ENCODE measurements at regions not wholly inside any gene's neighbourhood (a gene's known extent, or its start where the extent isn't known, plus 50 kb on each side); places are given as distances from the start of the nearest gene placed in this dataset.

GRCh38 chr1:90526954-90527353 lies 190.1 kb downstream of the BARHL2 start:
- ChIA-PET CTCF (no interaction called here), POLR2A (no interaction called here), RAD21 (ENCODE audit: low non-redundant PET in 1 of 2, low total read pairs in 2 of 2, uncharacterized antibody in 2 of 2, unreplicated experiment in 2 of 2) (no interaction called here)
- no TSS peak for BruUV-seq (replicated peaks)
- TF ChIP-seq CBX3 (IDR thresholded peaks at IDR 0.05; ENCODE audit: low read depth) (no peak), CEBPB (IDR thresholded peaks at IDR 0.05; ENCODE audit: low read depth) (no peak), SP1 (IDR thresholded peaks at IDR 0.05; ENCODE audit: low read depth) (no peak), JUND (IDR thresholded peaks at IDR 0.05) (no peak), POLR2A (IDR thresholded peaks at IDR 0.05; ENCODE audit: borderline replicate concordance, extremely low read depth, insufficient read depth, insufficient read length) (no peak), CTCF (IDR thresholded peaks at IDR 0.05 in 2 of 3, conservative IDR thresholded peaks at IDR 0.05 in 1 of 3; ENCODE audit: borderline replicate concordance in 1 of 3, insufficient read depth in 1 of 3, low read depth in 2 of 3, low read length in 2 of 3) (no peak)
- TF ChIP-seq, protein P1, sequence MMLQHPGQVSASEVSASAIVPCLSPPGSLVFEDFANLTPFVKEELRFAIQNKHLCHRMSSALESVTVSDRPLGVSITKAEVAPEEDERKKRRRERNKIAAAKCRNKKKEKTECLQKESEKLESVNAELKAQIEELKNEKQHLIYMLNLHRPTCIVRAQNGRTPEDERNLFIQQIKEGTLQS (IDR thresholded peaks at IDR 0.05): no peak
- H3K79me2 ChIP-seq (ENCODE audit: insufficient read depth, low read length): no peaks in the 10 kb centered on the region
- no peak overlapping the region for H2AFZ ChIP-seq (ENCODE audit: low read depth, low read length, poor library complexity, severe bottlenecking)
- H3K4me3 ChIP-seq (replicated peaks in 1 of 2; ENCODE audit: low read depth in 1 of 2, low read length in 2 of 2): no peak overlapping the region
- ATAC-seq: no peak
- intact Hi-C loops (cut with micrococcal nuclease): no loop called here
- no peaks in the 10 kb centered on the region for H3K9me2 ChIP-seq (ENCODE audit: insufficient read depth)
- H4K20me1 ChIP-seq (ENCODE audit: insufficient read depth): no peaks in the 10 kb centered on the region
- no peak overlapping the region for H3K4me2 ChIP-seq (ENCODE audit: low read length)
- DNase-seq (ENCODE audit: low read depth, low spot score): no peak
- peaks cover 5% of the 10 kb centered on the region; the same call in 1 of the 2 replicates for H3K27me3 ChIP-seq (ENCODE audit: insufficient read depth, low read length)
- no peak overlapping the region for H3K9ac ChIP-seq (ENCODE audit: low read length)
- no peaks in the 10 kb centered on the region for H3K4me1 ChIP-seq (ENCODE audit: control insufficient read depth in 1 of 2, insufficient read depth in 2 of 2, low read length in 2 of 2)
- H3K9me3 ChIP-seq (ENCODE audit: control insufficient read depth in 1 of 2, insufficient read depth in 1 of 2, low read depth in 1 of 2, low read length in 2 of 2): no peaks in the 10 kb centered on the region
- H3K36me3 ChIP-seq (ENCODE audit: control insufficient read depth in 1 of 2, insufficient read depth in 2 of 2, low read length in 2 of 2): no peaks in the 10 kb centered on the region
- H3K27ac ChIP-seq (ENCODE audit: low read depth, low read length): no peak overlapping the region

DNA sequence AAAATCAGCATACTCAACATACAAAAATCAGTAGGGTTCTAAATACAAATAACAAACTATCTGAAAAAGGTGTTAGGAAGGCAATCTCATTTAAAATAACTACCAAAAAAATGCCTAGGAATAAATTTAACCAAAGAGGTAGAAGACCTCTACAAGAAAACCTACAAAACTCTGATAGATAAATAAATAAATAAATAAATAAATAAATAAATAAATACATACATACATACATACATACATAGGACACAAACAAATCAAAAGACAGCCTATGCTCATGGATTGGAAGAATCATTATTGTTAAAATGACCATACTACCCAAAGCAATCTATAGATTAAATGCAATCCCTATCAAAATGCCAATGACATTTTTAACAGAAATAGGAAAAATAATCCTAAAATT lies 194.7 kb downstream of the BARHL2 start:
- ATAC-seq (no peak), DNase-seq (ENCODE audit: low read depth, low spot score) (no peak)
- intact Hi-C loops (cut with micrococcal nuclease): no loop called here
- ChIA-PET POLR2A (no interaction called here), RAD21 (ENCODE audit: low non-redundant PET in 1 of 2, low total read pairs in 2 of 2, uncharacterized antibody in 2 of 2, unreplicated experiment in 2 of 2) (no interaction called here), CTCF (no interaction called here)
- no peaks in the 10 kb centered on the region for H3K27me3 ChIP-seq (ENCODE audit: insufficient read depth, low read length)
- H2AFZ ChIP-seq (ENCODE audit: low read depth, low read length, poor library complexity, severe bottlenecking): no peak overlapping the region
- no peaks in the 10 kb centered on the region for H3K79me2 ChIP-seq (ENCODE audit: insufficient read depth, low read length)
- no peak overlapping the region for H3K9ac ChIP-seq (ENCODE audit: low read length)
- no peaks in the 10 kb centered on the region for H4K20me1 ChIP-seq (ENCODE audit: insufficient read depth)
- H3K4me2 ChIP-seq (ENCODE audit: low read length): no peak overlapping the region
- no peak overlapping the region for H3K27ac ChIP-seq (ENCODE audit: low read depth, low read length)
- no peaks in the 10 kb centered on the region for H3K36me3 ChIP-seq (ENCODE audit: control insufficient read depth in 1 of 2, insufficient read depth in 2 of 2, low read length in 2 of 2)
- no peaks in the 10 kb centered on the region for H3K9me2 ChIP-seq (ENCODE audit: insufficient read depth)
- no peaks in the 10 kb centered on the region for H3K4me1 ChIP-seq (ENCODE audit: control insufficient read depth in 1 of 2, insufficient read depth in 2 of 2, low read length in 2 of 2)
- BruUV-seq (replicated peaks): no TSS peak
- H3K4me3 ChIP-seq (replicated peaks in 1 of 2; ENCODE audit: low read depth in 1 of 2, low read length in 2 of 2): no peak overlapping the region
- no peaks in the 10 kb centered on the region for H3K9me3 ChIP-seq (ENCODE audit: control insufficient read depth in 1 of 2, insufficient read depth in 1 of 2, low read depth in 1 of 2, low read length in 2 of 2)
- TF ChIP-seq EZH2phosphoT487 (IDR thresholded peaks at IDR 0.05; ENCODE audit: borderline replicate concordance) (no peak), RAD21 (IDR thresholded peaks at IDR 0.05; ENCODE audit: low read depth) (no peak), REST (IDR thresholded peaks at IDR 0.05; ENCODE audit: low read depth) (no peak), CBX3 (IDR thresholded peaks at IDR 0.05; ENCODE audit: low read depth) (no peak), YY1 (IDR thresholded peaks at IDR 0.05; ENCODE audit: extremely low read depth, insufficient replicate concordance, low read depth, low read length) (no peak), CTCF (IDR thresholded peaks at IDR 0.05 in 2 of 3, conservative IDR thresholded peaks at IDR 0.05 in 1 of 3; ENCODE audit: borderline replicate concordance in 1 of 3, insufficient read depth in 1 of 3, low read depth in 2 of 3, low read length in 2 of 3) (no peak), POLR2AphosphoS5 (IDR thresholded peaks at IDR 0.05; ENCODE audit: low read depth, low read length) (no peak), SIN3A (IDR thresholded peaks at IDR 0.05; ENCODE audit: low read depth) (no peak)
